ENCODE measurements at regions not wholly inside any gene's neighbourhood (a gene's known extent, or its start where the extent isn't known, plus 50 kb on each side); places are given as distances from the start of the nearest gene placed in this dataset.

DNA sequence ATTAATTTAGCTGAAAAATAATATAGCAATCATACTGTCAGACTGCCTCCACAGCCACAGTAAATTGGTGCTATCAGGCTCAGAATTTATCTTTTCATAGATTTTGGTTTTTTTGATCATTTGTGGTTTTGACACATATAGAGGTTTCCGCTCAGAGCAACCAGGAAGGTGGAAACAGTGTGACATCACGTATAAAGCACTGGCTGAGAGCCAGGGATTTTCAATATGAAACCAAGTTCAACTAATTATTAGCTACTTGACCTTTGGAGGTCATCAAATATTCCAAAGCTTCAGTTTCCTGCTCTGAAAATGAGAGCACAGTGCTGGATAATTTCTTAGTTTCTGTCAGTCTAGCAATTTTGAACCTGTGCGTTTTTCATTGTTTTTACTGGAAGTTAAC is 433.8 kb upstream of the SUCLG2 start:
- TF ChIP-seq, protein P1, sequence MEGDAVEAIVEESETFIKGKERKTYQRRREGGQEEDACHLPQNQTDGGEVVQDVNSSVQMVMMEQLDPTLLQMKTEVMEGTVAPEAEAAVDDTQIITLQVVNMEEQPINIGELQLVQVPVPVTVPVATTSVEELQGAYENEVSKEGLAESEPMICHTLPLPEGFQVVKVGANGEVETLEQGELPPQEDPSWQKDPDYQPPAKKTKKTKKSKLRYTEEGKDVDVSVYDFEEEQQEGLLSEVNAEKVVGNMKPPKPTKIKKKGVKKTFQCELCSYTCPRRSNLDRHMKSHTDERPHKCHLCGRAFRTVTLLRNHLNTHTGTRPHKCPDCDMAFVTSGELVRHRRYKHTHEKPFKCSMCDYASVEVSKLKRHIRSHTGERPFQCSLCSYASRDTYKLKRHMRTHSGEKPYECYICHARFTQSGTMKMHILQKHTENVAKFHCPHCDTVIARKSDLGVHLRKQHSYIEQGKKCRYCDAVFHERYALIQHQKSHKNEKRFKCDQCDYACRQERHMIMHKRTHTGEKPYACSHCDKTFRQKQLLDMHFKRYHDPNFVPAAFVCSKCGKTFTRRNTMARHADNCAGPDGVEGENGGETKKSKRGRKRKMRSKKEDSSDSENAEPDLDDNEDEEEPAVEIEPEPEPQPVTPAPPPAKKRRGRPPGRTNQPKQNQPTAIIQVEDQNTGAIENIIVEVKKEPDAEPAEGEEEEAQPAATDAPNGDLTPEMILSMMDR (IDR thresholded peaks at IDR 0.05), result no peak
- no peak for TF ChIP-seq EP300 (IDR thresholded peaks at IDR 0.05)
- no peak for TF ChIP-seq POLR2A (IDR thresholded peaks at IDR 0.05)
- no peak for TF ChIP-seq POLR2AphosphoS5 (IDR thresholded peaks at IDR 0.05)

All from sigmoid colon (tissue), 4 donors.